NCI-H1048 (cell line): ENCODE measurements at regions not wholly inside any gene's neighbourhood (a gene's known extent, or its start where the extent isn't known, plus 50 kb on each side); places are given as distances from the start of the nearest gene placed in this dataset.

Source experiments
- DNase-seq: peaks from one replicate; lab custom pipeline; 2025; lab: John Stamatoyannopoulos, UW

- DNase-seq, result no peak
These were observed 1100.0 kb upstream of the SLIT2 start for GRCh38 chr4:19151684-19152083.

- DNase-seq, result no peak
These were observed 1105.7 kb upstream of the SLIT2 start for GRCh38 chr4:19146038-19146437.

- DNase-seq, result no peak
These were observed 1114.5 kb upstream of the LCORL start for GRCh38 chr4:19135895-19136633.

- no peak for DNase-seq
These were observed 1113.1 kb upstream of the LCORL start for GRCh38 chr4:19134685-19135084.

GRCh38 chr4:19133315-19133714 is 1111.8 kb upstream of the LCORL start:
- DNase-seq, result no peak

GRCh38 chr4:19130866-19131265 is 1109.3 kb upstream of the LCORL start:
- no peak for DNase-seq

- no peak for DNase-seq
These were observed 1106.6 kb upstream of the LCORL start for GRCh38 chr4:19128176-19128575.

- DNase-seq, result no peak
These were observed 1105.3 kb upstream of the LCORL start for GRCh38 chr4:19126903-19127302.

- no peak for DNase-seq
These were observed 1102.1 kb upstream of the LCORL start for GRCh38 chr4:19123681-19124080.

GRCh38 chr4:19119904-19120560 is 1098.5 kb upstream of the LCORL start:
- DNase-seq, result no peak

- no peak for DNase-seq
These were observed 1095.5 kb upstream of the LCORL start for GRCh38 chr4:19117022-19117421.

- DNase-seq, result no peak
These were observed 1082.6 kb upstream of the LCORL start for GRCh38 chr4:19104176-19104575.

GRCh38 chr4:19095491-19096046 is 1074.0 kb upstream of the LCORL start:
- DNase-seq, result no peak

- DNase-seq, result no peak
These were observed 1072.4 kb upstream of the LCORL start for GRCh38 chr4:19093951-19094350.

GRCh38 chr4:19092797-19093196 is 1071.2 kb upstream of the LCORL start:
- no peak for DNase-seq

GRCh38 chr4:19074036-19074435 is 1052.5 kb upstream of the LCORL start:
- no peak for DNase-seq

- DNase-seq, result no peak
These were observed 1042.1 kb upstream of the LCORL start for GRCh38 chr4:19063662-19064061.

- DNase-seq, result no peak
These were observed 1033.4 kb upstream of the LCORL start for GRCh38 chr4:19054916-19055315.

GRCh38 chr4:19051831-19052230 is 1030.3 kb upstream of the LCORL start:
- DNase-seq, result no peak

- no peak for DNase-seq
These were observed 1025.8 kb upstream of the LCORL start for GRCh38 chr4:19047279-19047880.

GRCh38 chr4:19039816-19040215 is 1018.3 kb upstream of the LCORL start:
- no peak for DNase-seq

- no peak for DNase-seq
These were observed 1016.7 kb upstream of the LCORL start for GRCh38 chr4:19038231-19038630.
